ENCODE measurements at regions not wholly inside any gene's neighbourhood (a gene's known extent, or its start where the extent isn't known, plus 50 kb on each side); places are given as distances from the start of the nearest gene placed in this dataset.

DNA sequence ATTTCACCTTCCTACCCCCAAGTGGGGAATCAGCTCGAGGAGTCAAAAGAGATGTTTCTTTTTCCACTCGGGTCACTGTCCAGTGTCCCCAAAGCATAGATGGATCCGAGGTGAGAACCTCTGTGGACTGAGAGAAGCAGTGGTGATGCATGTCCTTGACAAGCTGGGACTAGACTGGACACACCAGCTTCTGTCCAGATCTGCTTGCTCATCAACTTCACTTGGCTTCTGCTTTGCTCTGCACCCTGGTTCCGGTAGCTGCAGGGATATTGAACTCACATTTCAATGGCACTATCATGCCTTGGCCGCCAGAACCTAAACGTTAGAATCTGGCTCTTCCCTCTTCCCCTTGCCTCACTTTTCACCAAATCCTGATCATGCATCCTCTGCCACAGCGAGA lies 50.3 kb upstream of the CXCL12 start:
- no peak for TF ChIP-seq POLR2A (IDR thresholded peaks at IDR 0.05)
- TF ChIP-seq CTCF (IDR thresholded peaks at IDR 0.05): no peak

Data from uterus (tissue), 2 donors.